Esophagus (tissue), 2 donors: ENCODE measurements at regions not wholly inside any gene's neighbourhood (a gene's known extent, or its start where the extent isn't known, plus 50 kb on each side); places are given as distances from the start of the nearest gene placed in this dataset.

Experiments
- H3K27ac ChIP-seq, 2 donors: one replicate each; pipeline ENCODE4 v1.5.1; 2013; ENCODE audit warnings: low read depth in 2 of 2, mild to moderate bottlenecking in 2 of 2, inconsistent platforms in 1 of 2, low read length in 1 of 2, moderate library complexity in 1 of 2
- H3K27me3 ChIP-seq, 2 donors: one replicate each; pipeline ENCODE4 v1.6.1; 2013; ENCODE audit warnings: low read length in 2 of 2, control low read depth in 1 of 2, mild to moderate bottlenecking in 1 of 2; ENCODE audit not compliant: insufficient read depth in 2 of 2, control insufficient read depth in 1 of 2
- H3K36me3 ChIP-seq, 2 donors: one replicate each; pipeline ENCODE4 v1.6.1; 2013; ENCODE audit warnings: low read length in 1 of 2; ENCODE audit not compliant: control insufficient read depth in 2 of 2, insufficient read depth in 2 of 2
- H3K4me1 ChIP-seq, 2 donors: one replicate each; pipeline ENCODE4 v1.6.1; 2013; ENCODE audit warnings: low read length in 1 of 2; ENCODE audit not compliant: control insufficient read depth in 2 of 2, insufficient read depth in 2 of 2
- H3K4me3 ChIP-seq, 2 donors: one replicate each; pipeline ENCODE4 v1.5.1; 2013; ENCODE audit warnings: low read length in 2 of 2, mild to moderate bottlenecking in 2 of 2, low read depth in 1 of 2, moderate library complexity in 1 of 2
- H3K9me3 ChIP-seq, 2 donors: one replicate each; pipeline ENCODE4 v1.6.1; 2013; ENCODE audit warnings: mild to moderate bottlenecking in 2 of 2, low read depth in 1 of 2, low read length in 1 of 2, moderate library complexity in 1 of 2; ENCODE audit not compliant: control insufficient read depth in 2 of 2, insufficient read depth in 1 of 2
- WGBS, 2 donors: extraction: QIAGEN DNeasy Blood & Tissue Kit; methylation state at CpG; one replicate each; pipeline ENCODE4 v1.1.7; 2013; 5-methylcytosine and 5-hydroxymethylcytosine counted together
- donor health status: healthy with polysubstance abuse.
- donor health status: Bipolar disorder and iron deficiency.

DNA sequence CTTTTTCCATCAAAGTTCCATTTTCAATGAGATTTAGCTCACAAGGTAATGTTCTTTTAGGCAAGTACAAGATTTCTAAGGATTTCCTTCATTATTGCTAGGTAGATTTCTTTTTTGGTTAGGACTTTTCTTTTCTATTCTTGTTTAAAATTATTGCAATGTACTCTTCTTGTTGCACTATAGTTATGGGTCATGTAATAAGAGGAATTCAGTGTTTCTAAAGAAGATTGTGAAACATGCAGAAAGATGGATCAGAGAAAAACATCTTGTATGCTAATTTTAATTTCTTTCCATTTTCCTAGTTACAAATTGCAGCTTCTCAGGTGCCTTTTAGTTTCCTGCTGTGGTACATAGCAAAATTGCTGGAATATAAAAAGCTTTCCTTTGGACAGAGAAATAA is 56.1 kb downstream of the BTG1 start:
- Histone ChIP-seq H3K9me3 (no peaks in the 10 kb centered on the region), H3K36me3 (no peaks in the 10 kb centered on the region), H3K27me3 (no peaks in the 10 kb centered on the region), H3K27ac (no peak overlapping the region), H3K4me1 (no peaks in the 10 kb centered on the region), H3K4me3 (no peak overlapping the region)

DNA sequence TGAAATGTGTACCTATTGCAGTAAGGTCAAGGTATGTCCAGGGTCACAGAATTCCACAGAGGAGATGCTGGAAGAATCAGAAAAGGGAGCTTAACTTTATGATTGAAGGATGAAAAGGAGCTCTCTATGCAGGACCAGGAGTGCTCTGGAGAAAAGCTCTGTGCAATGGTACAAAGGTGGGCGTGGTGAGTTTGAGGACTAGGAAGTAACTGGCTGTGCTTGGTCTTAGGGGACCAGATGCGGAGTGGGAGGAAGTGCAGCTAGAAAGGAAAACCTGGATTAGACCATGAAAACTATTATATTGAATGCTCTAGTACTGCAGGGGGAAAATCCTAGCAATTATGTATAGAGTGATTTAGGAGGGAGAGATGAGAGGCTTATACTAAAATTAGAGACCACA is 56.8 kb downstream of the BTG1 start:
- H3K27me3 ChIP-seq = no peaks in the 10 kb centered on the region
- H3K4me1 ChIP-seq = no peaks in the 10 kb centered on the region
- no peaks in the 10 kb centered on the region for H3K9me3 ChIP-seq
- no peak overlapping the region for H3K4me3 ChIP-seq
- 84 to 89% methylated on average over 2 of the region's 2 CpGs for WGBS, 2 donors
- H3K27ac ChIP-seq = no peak overlapping the region
- H3K36me3 ChIP-seq = no peaks in the 10 kb centered on the region

DNA sequence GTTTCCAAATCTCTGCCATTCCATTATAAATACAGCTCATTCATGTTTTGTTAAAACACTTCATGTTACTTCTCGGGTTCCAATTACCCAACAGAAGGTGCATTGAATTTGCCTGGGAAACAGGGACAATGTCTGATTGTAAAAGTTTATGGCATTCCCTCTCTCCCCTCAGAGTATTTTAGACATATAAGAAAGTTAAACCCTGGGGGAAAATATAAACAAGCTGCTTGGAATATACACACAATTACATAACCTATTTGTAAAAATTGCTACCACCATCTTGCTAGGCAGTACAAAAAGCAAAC is 60.0 kb downstream of the BTG1 start:
- Histone ChIP-seq H3K9me3 (no peaks in the 10 kb centered on the region), H3K27me3 (no peaks in the 10 kb centered on the region), H3K36me3 (no peaks in the 10 kb centered on the region), H3K4me1 (no peaks in the 10 kb centered on the region), H3K4me3 (no peak overlapping the region), H3K27ac (no peak overlapping the region)
- WGBS, 2 donors = 75 to 93% methylated on average over 1 of the region's 1 CpG

DNA sequence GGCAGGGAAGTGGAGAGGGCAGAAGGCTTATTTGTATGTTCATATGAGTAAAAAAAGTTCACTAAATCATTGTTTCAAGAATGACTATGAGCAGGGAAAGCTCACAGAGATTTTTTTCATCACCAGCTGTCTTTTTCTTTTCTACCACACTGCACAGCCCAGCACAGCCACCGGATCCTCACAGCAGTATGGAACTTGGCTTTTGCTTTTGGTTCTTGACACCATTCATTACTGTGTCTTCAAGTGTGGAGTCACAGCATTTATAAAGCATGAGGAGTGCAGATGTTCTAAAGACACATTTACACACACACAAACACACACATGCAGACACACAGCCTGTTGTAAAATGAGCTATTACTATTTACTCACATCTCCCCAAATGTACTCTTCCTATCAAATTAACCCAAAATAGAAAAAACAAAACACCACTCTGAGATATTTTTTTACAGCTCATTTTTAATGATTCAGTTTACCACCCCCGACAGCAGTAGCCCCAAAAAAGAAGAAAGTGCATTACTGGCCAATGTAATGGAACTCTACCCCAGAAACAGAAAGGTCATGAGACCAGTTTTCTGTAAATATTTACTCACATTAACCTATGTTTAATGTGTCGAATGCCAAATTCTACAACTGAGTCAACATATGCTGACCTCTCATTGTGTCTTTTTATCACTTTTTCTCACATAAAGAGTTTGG is 60.5 kb downstream of the BTG1 start:
- WGBS, 2 donors = 70 to 77% methylated on average over 3 of the region's 3 CpGs
- Histone ChIP-seq H3K27ac (no peak overlapping the region), H3K27me3 (no peaks in the 10 kb centered on the region), H3K9me3 (no peaks in the 10 kb centered on the region), H3K4me1 (no peaks in the 10 kb centered on the region), H3K36me3 (no peaks in the 10 kb centered on the region), H3K4me3 (no peak overlapping the region)

DNA sequence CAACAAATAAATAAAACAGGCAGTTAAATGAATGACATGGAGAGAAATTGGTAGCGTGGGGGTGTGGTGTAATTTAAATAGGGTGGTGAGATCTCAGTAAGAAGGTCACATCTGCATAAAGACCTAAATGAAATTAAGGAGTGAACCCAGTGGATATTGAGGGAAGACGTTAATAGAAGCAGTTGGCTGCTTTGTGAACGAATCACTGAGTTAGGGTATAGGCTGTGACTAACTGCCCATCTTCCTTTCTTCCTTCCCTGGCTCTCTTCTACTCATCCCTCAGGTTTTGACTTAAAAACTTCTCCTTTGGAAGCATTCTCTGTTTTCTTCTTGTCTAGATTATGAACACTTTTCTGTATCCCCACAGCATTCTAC is 64.7 kb downstream of the BTG1 start:
- no peak overlapping the region for H3K27ac ChIP-seq
- no peaks in the 10 kb centered on the region for H3K27me3 ChIP-seq
- H3K9me3 ChIP-seq = no peaks in the 10 kb centered on the region
- H3K4me1 ChIP-seq = no peaks in the 10 kb centered on the region
- H3K4me3 ChIP-seq = no peak overlapping the region
- H3K36me3 ChIP-seq = no peaks in the 10 kb centered on the region
- 82 to 94% methylated on average over 3 of the region's 3 CpGs for WGBS, 2 donors

DNA sequence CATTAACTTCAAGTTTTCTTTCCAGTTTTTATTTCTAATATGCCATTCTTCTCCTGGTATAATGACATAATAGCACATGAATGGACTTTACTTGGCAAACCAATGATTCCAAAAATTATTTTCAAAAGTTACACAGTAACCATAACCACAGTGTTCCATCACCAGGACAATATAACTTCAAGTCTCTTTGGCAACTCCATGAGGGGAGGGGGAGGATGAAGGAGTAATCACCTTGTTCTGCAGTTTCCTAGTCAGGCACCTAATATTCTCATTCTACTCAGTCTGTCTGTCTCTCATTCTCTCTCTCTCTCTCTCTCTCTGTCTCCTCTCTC is 66.6 kb downstream of the BTG1 start:
- no peaks in the 10 kb centered on the region for H3K9me3 ChIP-seq
- no peaks in the 10 kb centered on the region for H3K27me3 ChIP-seq
- no peaks in the 10 kb centered on the region for H3K4me1 ChIP-seq
- H3K4me3 ChIP-seq = no peak overlapping the region
- no peaks in the 10 kb centered on the region for H3K36me3 ChIP-seq
- H3K27ac ChIP-seq = no peak overlapping the region

DNA sequence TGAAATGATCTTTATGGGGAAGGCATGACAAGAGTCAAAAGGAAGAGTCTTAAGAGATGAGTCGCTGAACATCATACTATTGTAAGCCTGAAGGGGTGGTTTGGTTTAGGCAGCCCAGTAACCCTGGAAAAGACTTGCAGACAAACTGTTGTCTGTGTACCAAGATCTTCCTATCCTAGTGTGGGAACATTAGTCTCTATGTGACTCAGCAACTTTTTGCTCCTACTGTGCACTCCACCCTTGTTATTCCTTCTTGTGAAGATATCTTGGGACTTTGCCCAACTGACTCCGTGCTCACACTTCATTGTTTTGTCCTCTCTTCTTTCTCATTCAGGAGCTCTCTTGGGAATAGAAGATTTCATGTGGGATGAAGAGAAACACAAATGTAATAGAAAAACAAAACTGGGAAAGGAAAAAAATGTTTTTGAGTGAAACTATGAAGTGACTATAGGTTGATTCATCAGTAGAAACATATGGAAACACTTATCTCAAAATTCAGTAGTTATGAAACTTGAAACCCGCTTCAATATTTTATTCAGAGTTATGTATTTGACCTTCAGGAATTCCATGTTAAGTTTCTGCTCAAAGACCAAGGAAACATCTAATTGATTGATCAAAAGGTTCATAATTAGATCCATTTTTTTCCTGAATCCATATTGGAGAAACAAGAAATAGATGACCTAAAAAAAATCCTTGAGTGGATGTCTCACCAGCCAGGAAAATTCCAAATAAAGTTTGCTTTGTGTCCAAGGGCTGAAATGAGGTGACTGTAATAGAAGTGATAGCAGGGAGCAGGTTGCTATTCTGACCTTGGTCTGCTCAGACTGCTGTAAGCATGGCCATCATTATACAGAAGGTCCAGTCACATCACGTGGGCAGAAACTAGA is 67.2 kb downstream of the BTG1 start:
- no peaks in the 10 kb centered on the region for H3K36me3 ChIP-seq
- WGBS, 2 donors = 65 to 66% methylated on average over 4 of the region's 4 CpGs
- H3K9me3 ChIP-seq = no peaks in the 10 kb centered on the region
- H3K4me3 ChIP-seq = no peak overlapping the region
- H3K27me3 ChIP-seq = no peaks in the 10 kb centered on the region
- no peaks in the 10 kb centered on the region for H3K4me1 ChIP-seq
- no peak overlapping the region for H3K27ac ChIP-seq

DNA sequence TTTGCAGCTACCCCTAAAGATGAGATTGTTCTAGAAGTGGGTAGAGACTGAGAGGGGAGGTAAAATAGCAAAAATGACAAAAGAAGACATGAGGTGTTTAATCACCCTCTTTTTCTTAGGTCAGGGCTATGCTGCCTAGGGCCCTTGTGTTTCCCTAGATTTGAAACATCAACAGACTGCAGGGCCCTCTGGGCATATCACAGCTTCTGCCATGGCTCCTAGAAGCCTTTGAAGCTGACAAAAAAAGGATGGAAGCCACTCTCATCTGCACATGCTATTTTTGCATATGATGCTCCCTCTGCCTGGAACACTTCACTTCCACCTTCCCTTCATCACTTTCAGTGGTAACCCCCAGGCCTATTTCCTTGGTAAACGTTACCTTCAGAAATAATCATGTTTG is 68.1 kb downstream of the BTG1 start:
- no peaks in the 10 kb centered on the region for H3K36me3 ChIP-seq
- no peaks in the 10 kb centered on the region for H3K4me1 ChIP-seq
- H3K9me3 ChIP-seq = no peaks in the 10 kb centered on the region
- no peak overlapping the region for H3K4me3 ChIP-seq
- H3K27me3 ChIP-seq = no peaks in the 10 kb centered on the region
- H3K27ac ChIP-seq = no peak overlapping the region
- 73 to 78% methylated on average over 1 of the region's 1 CpG for WGBS, 2 donors

DNA sequence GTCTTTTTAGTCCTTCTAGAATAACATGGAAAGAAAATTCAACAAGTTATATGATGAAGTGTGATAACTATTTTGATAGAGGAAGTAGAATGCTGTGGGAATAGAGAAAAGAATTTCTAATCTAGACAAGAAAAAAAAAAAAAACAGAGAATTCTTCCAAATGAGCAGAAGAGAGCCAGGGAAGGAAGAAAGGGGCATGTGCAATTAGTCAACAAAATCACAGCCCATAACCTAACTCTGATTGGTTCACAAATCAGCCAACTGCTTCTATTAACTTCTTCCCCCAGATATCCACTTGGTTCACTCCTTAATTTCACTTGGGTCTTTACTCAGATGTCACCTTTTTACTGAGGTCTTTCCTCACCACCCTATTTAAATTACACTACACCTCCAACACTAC is 69.5 kb downstream of the BTG1 start:
- H3K27me3 ChIP-seq = no peaks in the 10 kb centered on the region
- no peaks in the 10 kb centered on the region for H3K4me1 ChIP-seq
- no peak overlapping the region for H3K27ac ChIP-seq
- no peaks in the 10 kb centered on the region for H3K9me3 ChIP-seq
- no peaks in the 10 kb centered on the region for H3K36me3 ChIP-seq
- no peak overlapping the region for H3K4me3 ChIP-seq

DNA sequence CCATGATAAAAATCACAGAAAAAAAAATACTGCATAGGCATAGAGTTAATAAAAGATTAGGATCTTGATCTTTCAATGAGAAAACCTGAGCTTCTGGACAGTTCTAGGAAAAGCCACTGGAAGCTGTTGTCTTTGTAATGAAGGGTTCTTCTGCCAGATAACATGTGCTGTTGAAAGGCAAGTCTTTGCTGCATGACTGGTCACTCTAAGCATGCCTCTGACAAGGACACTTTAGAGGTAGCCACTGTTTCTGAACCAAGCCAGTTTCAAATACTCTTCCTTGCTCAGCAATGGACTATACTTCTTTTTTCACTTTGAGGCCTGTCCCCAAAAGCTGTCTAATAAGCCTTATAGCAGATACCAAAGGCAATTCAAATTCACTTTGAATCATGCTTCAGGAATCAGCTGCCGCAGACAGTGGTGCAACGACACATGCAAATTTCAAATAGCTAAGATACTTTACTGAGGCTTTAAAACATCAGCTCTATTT is 70.2 kb downstream of the BTG1 start:
- Histone ChIP-seq H3K9me3 (no peaks in the 10 kb centered on the region), H3K27ac (no peak overlapping the region), H3K27me3 (no peaks in the 10 kb centered on the region), H3K4me3 (no peak overlapping the region), H3K4me1 (no peaks in the 10 kb centered on the region), H3K36me3 (no peaks in the 10 kb centered on the region)
- WGBS, 2 donors = 77 to 87% methylated on average over 2 of the region's 2 CpGs
